SK-N-SH (cell line): ENCODE measurements at regions not wholly inside any gene's neighbourhood (a gene's known extent, or its start where the extent isn't known, plus 50 kb on each side); places are given as distances from the start of the nearest gene placed in this dataset.
A peak's percentile ranks its signal among the peaks of the same experiment; 100 is the strongest.

Experiments used
- CTCF ChIA-PET: fragments of 300-600, 350-600 bp; formaldehyde crosslinking; extraction: SDS; loops from one replicate; lab custom pipeline; 2021; lab: Yijun Ruan, JAX
- POLR2A ChIA-PET: fragments of 350-600 bp; sonication (Branson Sonifier 250); formaldehyde crosslinking; extraction: SDS; loops from one replicate; lab custom pipeline; 2020; ENCODE audit warnings: antibody characterized with exemption, inconsistent platforms; lab: Yijun Ruan, JAX
- DNase-seq: peaks from one replicate; pipeline ENCODE4 v3.0.0; 2012
- H2AFZ ChIP-seq: fragments of 200-600 bp; sonication (generic); 2 replicates; pipeline ENCODE4 v1.8.1; 2016; ENCODE audit warnings: antibody characterized with exemption, mild to moderate bottlenecking, low read depth
- H3F3A ChIP-seq: fragments of 200-600 bp; sonication (generic); replicated peaks from 2 replicates; pipeline ENCODE3; 2016; ENCODE audit warnings: antibody characterized with exemption, mild to moderate bottlenecking; ENCODE audit not compliant: insufficient read depth
- H3K27ac ChIP-seq, 2 experiments: fragments of 200-500 bp in 1 of 2; fragments of 200-600 bp in 1 of 2; sonication (Bioruptor generic) in 1 of 2; sonication (generic), shearing (Covaris generic) in 1 of 2; 2 replicates each; pipeline versions ENCODE4 v1.5.1 to v1.6.1; 2014 to 2016; ENCODE audit warnings: low read depth in 2 of 2, inconsistent platforms in 1 of 2, low read length in 1 of 2, mild to moderate bottlenecking in 1 of 2, mixed read lengths in 1 of 2
- H3K27me3 ChIP-seq: fragments of 200-600 bp; sonication (generic), shearing (Covaris generic); 2 replicates; pipeline ENCODE4 v1.6.1; 2016; ENCODE audit warnings: mixed run types; ENCODE audit not compliant: insufficient read depth
- H3K36me3 ChIP-seq, 2 experiments: fragments of 200-500 bp in 1 of 2; fragments of 200-600 bp in 1 of 2; sonication (Bioruptor generic) in 1 of 2; sonication (generic) in 1 of 2; replicated peaks in 1 of 2; 2 replicates each; pipeline versions ENCODE3 to v1.5.1; 2014 to 2016; ENCODE audit warnings: low read length in 1 of 2, mild to moderate bottlenecking in 1 of 2; ENCODE audit not compliant: insufficient read depth in 2 of 2, control insufficient read depth in 1 of 2
- H3K4me1 ChIP-seq, 2 experiments: fragments of 200-500 bp in 1 of 2; fragments of 200-600 bp in 1 of 2; sonication (Bioruptor generic) in 1 of 2; sonication (generic), shearing (Covaris generic) in 1 of 2; 2 replicates each; pipeline versions ENCODE4 v1.5.1 to v1.6.1; 2014 to 2016; ENCODE audit warnings: low read depth in 1 of 2, low read length in 1 of 2, mixed run types in 1 of 2; ENCODE audit not compliant: insufficient read depth in 2 of 2, control insufficient read depth in 1 of 2
- H3K4me2 ChIP-seq: fragments of 200-600 bp; sonication (generic), shearing (Covaris generic); 2 replicates; pipeline ENCODE4 v1.6.1; 2017; ENCODE audit warnings: mixed run types
- H3K4me3 ChIP-seq, 2 experiments: fragments of 200-500 bp in 1 of 2; fragments of 200-600 bp in 1 of 2; sonication (Bioruptor generic) in 1 of 2; sonication (generic), shearing (Covaris generic) in 1 of 2; 2 replicates each; pipeline versions ENCODE4 v1.5.1 to v1.8.1; 2014 to 2016; ENCODE audit warnings: low read depth in 2 of 2, inconsistent platforms in 1 of 2, low read length in 1 of 2, mild to moderate bottlenecking in 1 of 2, mixed read lengths in 1 of 2, moderate library complexity in 1 of 2
- H3K79me2 ChIP-seq: fragments of 200-600 bp; sonication (generic); 2 replicates; pipeline ENCODE4 v1.8.1; 2017; ENCODE audit warnings: mild to moderate bottlenecking; ENCODE audit not compliant: insufficient read depth
- H3K9ac ChIP-seq: fragments of 200-600 bp; sonication (generic); 2 replicates; pipeline ENCODE4 v1.6.1; 2017; ENCODE audit warnings: mixed run types
- H3K9me2 ChIP-seq: fragments of 200-600 bp; sonication (generic); 2 replicates; pipeline ENCODE4 v1.6.1; 2017; ENCODE audit warnings: mixed run types
- H3K9me3 ChIP-seq: fragments of 200-600 bp; sonication (generic); 2 replicates; pipeline ENCODE4 v1.6.1; 2017; ENCODE audit warnings: mixed run types, mild to moderate bottlenecking, moderate library complexity
- H4K20me1 ChIP-seq: fragments of 200-600 bp; sonication (generic); 2 replicates; pipeline ENCODE4 v1.6.1; 2017; ENCODE audit warnings: mild to moderate bottlenecking, mixed run types; ENCODE audit not compliant: insufficient read depth
- CHD2 ChIP-seq: fragments of 150-350 bp; IDR thresholded peaks from 2 replicates; pipeline ENCODE4 v1.6.1; 2018; ENCODE audit warnings: low read length; ENCODE audit not compliant: partially characterized antibody
- EP300 ChIP-seq, 2 experiments: IDR thresholded peaks; 2 replicates each; pipeline versions ENCODE4 v1.4.0 to v1.6.1; 2012; ENCODE audit warnings: borderline replicate concordance in 1 of 2, low read depth in 1 of 2, low read length in 1 of 2
- EZH2phosphoT487 ChIP-seq: fragments of 200-600 bp; sonication (generic); IDR thresholded peaks from 2 replicates; pipeline ENCODE4 v1.6.1; 2017; ENCODE audit warnings: low read depth, mixed run types, mild to moderate bottlenecking, antibody characterized with exemption, moderate library complexity, borderline replicate concordance
- GATA2 ChIP-seq: sonication (generic); formaldehyde crosslinking; IDR thresholded peaks from 2 replicates; pipeline ENCODE4 v1.5.0; 2020; ENCODE audit warnings: mild to moderate bottlenecking, missing genetic modification reagents
- JUND ChIP-seq: IDR thresholded peaks from 2 replicates; pipeline ENCODE4 v1.4.0; 2012
- NFIC ChIP-seq: IDR thresholded peaks from 2 replicates; pipeline ENCODE4 v1.4.0; 2012; ENCODE audit warnings: borderline replicate concordance
- POLR2AphosphoS5 ChIP-seq: IDR thresholded peaks from 2 replicates; pipeline ENCODE4 v1.6.1; 2012; ENCODE audit warnings: low read depth, low read length
- RAD21 ChIP-seq: IDR thresholded peaks from 2 replicates; pipeline ENCODE4 v1.6.1; 2012; ENCODE audit warnings: mild to moderate bottlenecking, low read length
- RXRA ChIP-seq: IDR thresholded peaks from 2 replicates; pipeline ENCODE4 v1.4.0; 2012; ENCODE audit warnings: low read depth, mild to moderate bottlenecking, borderline replicate concordance
- SMC3 ChIP-seq: IDR thresholded peaks from 2 replicates; pipeline ENCODE4 v1.6.1; 2012; ENCODE audit warnings: low read depth, low read length, improper control_type of control experiment
- TAF1 ChIP-seq: IDR thresholded peaks from 2 replicates; pipeline ENCODE4 v1.6.1; 2012; ENCODE audit warnings: low read depth, mild to moderate bottlenecking, low read length, moderate library complexity, borderline replicate concordance
- TCF12 ChIP-seq: IDR thresholded peaks from 2 replicates; pipeline ENCODE4 v1.4.0; 2012
- TEAD4 ChIP-seq: IDR thresholded peaks from 2 replicates; pipeline ENCODE4 v1.4.0; 2012; ENCODE audit warnings: mild to moderate bottlenecking, borderline replicate concordance; ENCODE audit not compliant: insufficient read depth
- WGBS: methylation state at CpG from one replicate; pipeline ENCODE4 v1.1.6; 2017; ENCODE audit warnings: low lambda C conversion rate; 5-methylcytosine and 5-hydroxymethylcytosine counted together
- TF ChIP-seq, protein P1 (sequence below): IDR thresholded peaks from 2 replicates; pipeline ENCODE4; 2012
- TF ChIP-seq, protein P2 (sequence below): IDR thresholded peaks from 2 replicates; pipeline ENCODE4 v1.4.0; 2012; ENCODE audit warnings: low read depth, borderline replicate concordance
- TF ChIP-seq, protein P3 (sequence below): fragments of 150-350 bp; IDR thresholded peaks from 2 replicates; pipeline ENCODE4 v1.6.1; 2017; ENCODE audit warnings: antibody characterized with exemption, low read length, low read depth, borderline replicate concordance
- TF ChIP-seq, protein P4 (sequence below): IDR thresholded peaks from 2 replicates; pipeline ENCODE4 v1.4.0; 2012; ENCODE audit warnings: low read depth

DNA sequence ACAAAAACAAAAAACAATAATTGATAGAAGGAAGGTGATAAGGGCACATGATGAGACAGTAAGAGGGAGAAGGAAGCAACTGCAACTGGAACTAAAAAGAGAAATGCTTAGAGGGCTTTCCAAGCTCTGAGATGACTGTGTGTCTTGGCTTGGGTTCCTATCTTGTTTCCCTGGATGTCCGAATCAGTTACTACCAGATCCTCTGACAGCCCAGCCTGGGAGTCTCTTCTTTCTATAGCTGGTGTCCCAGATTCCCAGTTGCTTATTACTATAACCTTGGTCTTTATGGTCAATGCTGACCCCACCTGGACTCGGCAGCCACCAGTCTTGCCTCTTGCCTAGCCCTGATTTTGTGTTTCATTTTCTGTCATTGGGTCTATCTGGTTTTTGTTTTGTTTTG is 116.4 kb downstream of the RFC3 start:
- DNase-seq = no peak
- no peak overlapping the region for H2AFZ ChIP-seq
- TF ChIP-seq, protein P1, sequence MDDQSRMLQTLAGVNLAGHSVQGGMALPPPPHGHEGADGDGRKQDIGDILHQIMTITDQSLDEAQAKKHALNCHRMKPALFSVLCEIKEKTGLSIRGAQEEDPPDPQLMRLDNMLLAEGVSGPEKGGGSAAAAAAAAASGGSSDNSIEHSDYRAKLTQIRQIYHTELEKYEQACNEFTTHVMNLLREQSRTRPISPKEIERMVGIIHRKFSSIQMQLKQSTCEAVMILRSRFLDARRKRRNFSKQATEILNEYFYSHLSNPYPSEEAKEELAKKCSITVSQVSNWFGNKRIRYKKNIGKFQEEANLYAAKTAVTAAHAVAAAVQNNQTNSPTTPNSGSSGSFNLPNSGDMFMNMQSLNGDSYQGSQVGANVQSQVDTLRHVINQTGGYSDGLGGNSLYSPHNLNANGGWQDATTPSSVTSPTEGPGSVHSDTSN = peak; percentile 60
- no peak for TF ChIP-seq RAD21
- H3K9me3 ChIP-seq = no peaks in the 10 kb centered on the region
- H3F3A ChIP-seq = peaks cover under 1% of the 10 kb centered on the region
- peaks cover 8 to 32% of the 10 kb centered on the region in 2 experiments for H3K4me1 ChIP-seq
- peak overlapping the region; percentile 46; the same call in 1 of the 2 replicates for H3K4me2 ChIP-seq
- no peak overlapping the region for H3K9ac ChIP-seq
- H3K4me3 ChIP-seq = no peak overlapping the region
- peak overlapping the region; percentile 71 to 87; a peak in 3 of 4 replicates for H3K27ac ChIP-seq
- no peaks in the 10 kb centered on the region for H3K79me2 ChIP-seq
- WGBS = 71% methylated on average over 2 of the region's 2 CpGs
- H3K36me3 ChIP-seq = no peaks in the 10 kb centered on the region
- POLR2A ChIA-PET = no interaction called here
- CTCF ChIA-PET = interaction anchor here (0.9 to 3.4 kb wide), 2 partner anchors 143 to 1255 kb away, joined by 3 to 14 read pairs; no protein-coding TSS in a partner anchor
- no peaks in the 10 kb centered on the region; the same call in 1 of the 2 replicates for H3K9me2 ChIP-seq
- no peaks in the 10 kb centered on the region for H3K27me3 ChIP-seq
- H4K20me1 ChIP-seq = no peaks in the 10 kb centered on the region

DNA sequence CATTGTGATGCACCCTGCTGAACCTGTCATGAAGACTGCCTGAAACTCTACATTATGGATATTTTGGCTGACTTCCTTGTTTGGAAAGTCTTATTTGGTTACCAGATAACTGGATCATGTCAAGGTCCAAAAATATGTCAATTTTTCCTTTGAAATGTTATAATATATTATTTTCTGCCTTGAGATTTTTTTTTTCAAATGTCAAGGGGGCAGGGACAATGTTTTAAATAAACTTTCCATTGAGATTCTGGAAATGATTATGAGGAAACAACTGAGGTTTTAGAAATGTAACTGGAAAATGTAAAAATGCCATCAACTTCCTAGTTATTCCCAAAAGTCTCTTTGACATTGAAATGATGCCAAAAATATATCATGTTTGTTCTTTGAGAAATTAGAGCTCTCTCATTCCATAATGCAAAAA is 117.0 kb downstream of the RFC3 start:
- TF ChIP-seq SMC3 (no peak), TCF12 (peak; percentile 90), TEAD4 (peak; percentile 48; the same call in 1 of the 2 replicates), CHD2 (no peak), EZH2phosphoT487 (no peak), GATA2 (CRISPR knock-in tag) (no peak), TAF1 (no peak), JUND (peak; percentile 44; the same call in 1 of the 2 replicates), EP300 (IDR thresholded peaks at IDR 0.05; ENCODE audit: borderline replicate concordance in 1 of 2, low read depth in 1 of 2, low read length in 1 of 2) (peak; percentile 56 to 69; a peak in 3 of 4 replicates), NFIC (peak; percentile 67), RXRA (0 out of 2 replicates have a peak, but pooled peaks have one; percentile 8), POLR2AphosphoS5 (peak; percentile 47; the same call in 1 of the 2 replicates)
- TF ChIP-seq, protein P2, sequence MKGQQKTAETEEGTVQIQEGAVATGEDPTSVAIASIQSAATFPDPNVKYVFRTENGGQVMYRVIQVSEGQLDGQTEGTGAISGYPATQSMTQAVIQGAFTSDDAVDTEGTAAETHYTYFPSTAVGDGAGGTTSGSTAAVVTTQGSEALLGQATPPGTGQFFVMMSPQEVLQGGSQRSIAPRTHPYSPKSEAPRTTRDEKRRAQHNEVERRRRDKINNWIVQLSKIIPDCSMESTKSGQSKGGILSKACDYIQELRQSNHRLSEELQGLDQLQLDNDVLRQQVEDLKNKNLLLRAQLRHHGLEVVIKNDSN = no peak
- TF ChIP-seq, protein P1 = peak; percentile 74
- TF ChIP-seq, protein P3, sequence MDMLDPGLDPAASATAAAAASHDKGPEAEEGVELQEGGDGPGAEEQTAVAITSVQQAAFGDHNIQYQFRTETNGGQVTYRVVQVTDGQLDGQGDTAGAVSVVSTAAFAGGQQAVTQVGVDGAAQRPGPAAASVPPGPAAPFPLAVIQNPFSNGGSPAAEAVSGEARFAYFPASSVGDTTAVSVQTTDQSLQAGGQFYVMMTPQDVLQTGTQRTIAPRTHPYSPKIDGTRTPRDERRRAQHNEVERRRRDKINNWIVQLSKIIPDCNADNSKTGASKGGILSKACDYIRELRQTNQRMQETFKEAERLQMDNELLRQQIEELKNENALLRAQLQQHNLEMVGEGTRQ = no peak
- TF ChIP-seq, protein P4, sequence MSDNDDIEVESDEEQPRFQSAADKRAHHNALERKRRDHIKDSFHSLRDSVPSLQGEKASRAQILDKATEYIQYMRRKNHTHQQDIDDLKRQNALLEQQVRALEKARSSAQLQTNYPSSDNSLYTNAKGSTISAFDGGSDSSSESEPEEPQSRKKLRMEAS = no peak
- TF ChIP-seq, all 33 proteins: peak for 8
- no peaks in the 10 kb centered on the region for H3K79me2 ChIP-seq
- no peak overlapping the region for H3K4me3 ChIP-seq
- CTCF ChIA-PET = interaction anchor here (3.4 kb wide), 1 partner anchor 142 kb away, joined by 14 read pairs; no protein-coding TSS in a partner anchor
- no peaks in the 10 kb centered on the region for H3K9me3 ChIP-seq
- no peak for DNase-seq
- no peaks in the 10 kb centered on the region for H3K36me3 ChIP-seq
- no peaks in the 10 kb centered on the region for H3F3A ChIP-seq
- H4K20me1 ChIP-seq = no peaks in the 10 kb centered on the region
- no peaks in the 10 kb centered on the region for H3K9me2 ChIP-seq
- POLR2A ChIA-PET = no interaction called here
- H3K27me3 ChIP-seq = no peaks in the 10 kb centered on the region
- H3K9ac ChIP-seq = no peak overlapping the region
- no peak overlapping the region for H2AFZ ChIP-seq
- H3K27ac ChIP-seq = peak overlapping the region; percentile 71 to 87; a peak in 3 of 4 replicates
- peaks cover 8 to 32% of the 10 kb centered on the region in 2 experiments for H3K4me1 ChIP-seq
- peak overlapping the region; percentile 46; the same call in 1 of the 2 replicates for H3K4me2 ChIP-seq
